GM19452 (cell line): ENCODE measurements at regions not wholly inside any gene's neighbourhood (a gene's known extent, or its start where the extent isn't known, plus 50 kb on each side); places are given as distances from the start of the nearest gene placed in this dataset.
"Not testable (repeated sequence)": the region's sequence is repeated elsewhere in the genome, so short reads cannot be mapped to it uniquely, and the experiment has no call there.

Source experiments
- ATAC-seq: cut with Tn5 transposase; IDR thresholded peaks from one replicate; pipeline ENCODE4 v1.9.1; 2021; ENCODE audit not compliant: unreplicated experiment

- no peak for ATAC-seq
Observed at GRCh38 chr2:160790738-160791137, 297.1 kb upstream of the RBMS1 start.

- ATAC-seq: no peak
Observed at GRCh38 chr2:160791884-160792283, 298.3 kb upstream of the RBMS1 start.

- no peak for ATAC-seq
Observed at GRCh38 chr2:160792837-160793236, 299.2 kb upstream of the RBMS1 start.

GRCh38 chr2:160794926-160795325 is 301.3 kb upstream of the RBMS1 start:
- ATAC-seq: no peak

- no peak for ATAC-seq
Observed at GRCh38 chr2:160803881-160804280, 310.3 kb upstream of the RBMS1 start.

GRCh38 chr2:160810406-160810805 is 316.8 kb upstream of the RBMS1 start:
- no peak for ATAC-seq

- no peak for ATAC-seq
Observed at GRCh38 chr2:160812830-160813505, 319.4 kb upstream of the RBMS1 start.

GRCh38 chr2:160813506-160813858 is 319.9 kb upstream of the RBMS1 start:
- no peak for ATAC-seq

- ATAC-seq: no peak
Observed at GRCh38 chr2:160816916-160817499, 323.4 kb upstream of the RBMS1 start.

- no peak for ATAC-seq
Observed at GRCh38 chr2:160820691-160821090, 327.1 kb upstream of the RBMS1 start.

- no peak for ATAC-seq
Observed at GRCh38 chr2:160822006-160822405, 328.4 kb upstream of the RBMS1 start.

- ATAC-seq: no peak
Observed at GRCh38 chr2:160825433-160825832, 331.8 kb upstream of the RBMS1 start.

- ATAC-seq: no peak
Observed at GRCh38 chr2:160826496-160826895, 332.9 kb upstream of the RBMS1 start.

GRCh38 chr2:160828076-160828475 is 332.2 kb upstream of the TANK start:
- ATAC-seq: no peak

GRCh38 chr2:160832381-160832780 is 327.8 kb upstream of the TANK start:
- not testable (repeated sequence) for ATAC-seq

- no peak for ATAC-seq
Observed at GRCh38 chr2:160835166-160835565, 325.1 kb upstream of the TANK start.

- no peak for ATAC-seq
Observed at GRCh38 chr2:160836755-160837154, 323.5 kb upstream of the TANK start.

GRCh38 chr2:160837416-160837815 is 322.8 kb upstream of the TANK start:
- ATAC-seq: no peak

- ATAC-seq: no peak
Observed at GRCh38 chr2:160838147-160838546, 322.1 kb upstream of the TANK start.

- ATAC-seq: no peak
Observed at GRCh38 chr2:160838691-160839090, 321.5 kb upstream of the TANK start.

- no peak for ATAC-seq
Observed at GRCh38 chr2:160842286-160842685, 317.9 kb upstream of the TANK start.

GRCh38 chr2:160859096-160859495 is 301.1 kb upstream of the TANK start:
- ATAC-seq: no peak

GRCh38 chr2:160862226-160862625 is 298.0 kb upstream of the TANK start:
- ATAC-seq: no peak
